ENCODE measurements at regions not wholly inside any gene's neighbourhood (a gene's known extent, or its start where the extent isn't known, plus 50 kb on each side); places are given as distances from the start of the nearest gene placed in this dataset.
"Not testable (repeated sequence)": the region's sequence is repeated elsewhere in the genome, so short reads cannot be mapped to it uniquely, and the experiment has no call there.

GRCh38 chr9:95784318-95784717 is 91.2 kb upstream of the ERCC6L2 start:
- DNase-seq (ENCODE audit: low spot score): no peak

- DNase-seq (ENCODE audit: low spot score): no peak
These were observed 92.0 kb upstream of the ERCC6L2 start for GRCh38 chr9:95783426-95783975.

GRCh38 chr9:95780751-95781150 is 94.7 kb upstream of the ERCC6L2 start:
- DNase-seq (ENCODE audit: low spot score): no peak

- DNase-seq (ENCODE audit: low spot score): no peak
These were observed 95.4 kb upstream of the ERCC6L2 start for GRCh38 chr9:95780121-95780520.

- not testable (repeated sequence) for DNase-seq (ENCODE audit: low spot score)
These were observed 95.9 kb upstream of the ERCC6L2 start for GRCh38 chr9:95779597-95779996.

GRCh38 chr9:95778957-95779356 is 96.5 kb upstream of the ERCC6L2 start:
- no peak for DNase-seq (ENCODE audit: low spot score)

GRCh38 chr9:95777136-95777535 is 98.4 kb upstream of the ERCC6L2 start:
- DNase-seq (ENCODE audit: low spot score): no peak

- no peak for DNase-seq (ENCODE audit: low spot score)
These were observed 99.3 kb upstream of the ERCC6L2 start for GRCh38 chr9:95776176-95776575.

- no peak for DNase-seq (ENCODE audit: low spot score)
These were observed 100.3 kb upstream of the ERCC6L2 start for GRCh38 chr9:95775191-95775590.

- DNase-seq (ENCODE audit: low spot score): no peak
These were observed 102.5 kb upstream of the ERCC6L2 start for GRCh38 chr9:95773053-95773418.

GRCh38 chr9:95772320-95773052 is 103.0 kb upstream of the ERCC6L2 start:
- no peak for DNase-seq (ENCODE audit: low spot score)

GRCh38 chr9:95771556-95772246 is 103.8 kb upstream of the ERCC6L2 start:
- DNase-seq (ENCODE audit: low spot score): no peak

- no peak for DNase-seq (ENCODE audit: low spot score)
These were observed 104.8 kb upstream of the ERCC6L2 start for GRCh38 chr9:95770653-95771131.

- no peak for DNase-seq (ENCODE audit: low spot score)
These were observed 105.5 kb upstream of the ERCC6L2 start for GRCh38 chr9:95769909-95770433.

GRCh38 chr9:95769473-95769872 is 106.0 kb upstream of the ERCC6L2 start:
- no peak for DNase-seq (ENCODE audit: low spot score)

- DNase-seq (ENCODE audit: low spot score): no peak
These were observed 108.6 kb upstream of the ERCC6L2 start for GRCh38 chr9:95766906-95767305.

- DNase-seq (ENCODE audit: low spot score): no peak
These were observed 110.8 kb upstream of the ERCC6L2 start for GRCh38 chr9:95764533-95765319.

GRCh38 chr9:95763983-95764382 is 111.5 kb upstream of the ERCC6L2 start:
- no peak for DNase-seq (ENCODE audit: low spot score)

- no peak for DNase-seq (ENCODE audit: low spot score)
These were observed 112.5 kb upstream of the ERCC6L2 start for GRCh38 chr9:95763006-95763405.

- no peak for DNase-seq (ENCODE audit: low spot score)
These were observed 113.2 kb upstream of the ERCC6L2 start for GRCh38 chr9:95762322-95762721.

GRCh38 chr9:95760791-95761190 is 114.7 kb upstream of the ERCC6L2 start:
- no peak for DNase-seq (ENCODE audit: low spot score)

GRCh38 chr9:95757439-95757838 is 118.1 kb upstream of the ERCC6L2 start:
- DNase-seq (ENCODE audit: low spot score): no peak

All from COLO829 (cell line).